ENCODE measurements at regions not wholly inside any gene's neighbourhood (a gene's known extent, or its start where the extent isn't known, plus 50 kb on each side); places are given as distances from the start of the nearest gene placed in this dataset.

GRCh38 chr16:86065711-86066110, 166.7 kb downstream of the IRF8 start:
- ATAC-seq (no peak), DNase-seq (no peak)
- intact Hi-C loops (cut with DNase I, micrococcal nuclease): loop anchor here in 1 of 2 donors (10.0 kb wide), 1 partner anchor 459 kb away; no protein-coding TSS in a partner anchor

- ATAC-seq (no peak), DNase-seq (no peak)
- intact Hi-C loops (cut with DNase I, micrococcal nuclease): loop anchor here in 1 of 2 donors (10.0 kb wide), 1 partner anchor 458 kb away; no protein-coding TSS in a partner anchor
Observed at GRCh38 chr16:86066811-86067210, 167.8 kb downstream of the IRF8 start.

- intact Hi-C loops (cut with DNase I, micrococcal nuclease): loop anchor here in 1 of 2 donors (10.0 kb wide), 1 partner anchor 457 kb away; no protein-coding TSS in a partner anchor
- ATAC-seq (no peak), DNase-seq (no peak)
Observed at GRCh38 chr16:86067516-86067915, 168.6 kb downstream of the IRF8 start.

GRCh38 chr16:86067936-86068335, 169.0 kb downstream of the IRF8 start:
- DNase-seq (no peak), ATAC-seq (no peak)
- intact Hi-C loops (cut with DNase I, micrococcal nuclease): loop anchor here in 1 of 2 donors (10.0 kb wide), 1 partner anchor 457 kb away; no protein-coding TSS in a partner anchor

GRCh38 chr16:86068722-86069121, 169.8 kb downstream of the IRF8 start:
- intact Hi-C loops (cut with DNase I, micrococcal nuclease): loop anchor here in 1 of 2 donors (10.0 kb wide), 1 partner anchor 456 kb away; no protein-coding TSS in a partner anchor
- ATAC-seq: no peak
- DNase-seq: no peak

GRCh38 chr16:86069736-86070298, 170.9 kb downstream of the IRF8 start:
- intact Hi-C loops (cut with DNase I, micrococcal nuclease): loop anchor here (5.0 to 10.0 kb wide), 2 partner anchors 452 to 455 kb away; no protein-coding TSS in a partner anchor
- ATAC-seq (no peak), DNase-seq (no peak)

- no peak for DNase-seq
- no peak for ATAC-seq
Observed at GRCh38 chr16:86070484-86070883, 171.5 kb downstream of the IRF8 start.

DNA sequence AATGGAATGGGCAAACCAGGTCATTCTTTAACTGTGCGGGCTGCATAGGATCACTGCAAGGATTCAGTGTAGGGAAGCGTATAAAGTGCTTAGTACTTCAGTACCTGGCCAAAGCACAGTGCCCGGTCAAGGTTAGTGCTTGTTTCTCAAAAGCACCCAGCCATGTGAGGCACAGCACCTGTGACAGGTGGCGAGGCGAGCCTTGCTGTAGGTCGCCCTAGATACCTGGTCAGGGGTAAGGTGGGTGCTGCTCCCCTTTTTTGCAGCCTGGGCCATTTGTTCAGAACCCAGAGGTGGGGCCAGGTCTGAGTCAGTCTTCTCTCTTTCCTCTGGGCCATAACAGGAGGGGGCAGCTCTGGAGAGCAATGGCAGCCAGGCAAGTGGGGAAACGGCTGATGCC, 172.0 kb downstream of the IRF8 start:
- ATAC-seq (no peak), DNase-seq (no peak)
- intact Hi-C loops (cut with DNase I, micrococcal nuclease): loop anchor here in 1 of 2 donors (5.0 kb wide), 1 partner anchor 451 kb away; no protein-coding TSS in a partner anchor

More at GRCh38 chr16:86070484-86070883, 171.5 kb downstream of the IRF8 start:
- intact Hi-C loops (cut with DNase I, micrococcal nuclease): loop anchor here in 1 of 2 donors (5.0 kb wide), 1 partner anchor 452 kb away; no protein-coding TSS in a partner anchor

DNA sequence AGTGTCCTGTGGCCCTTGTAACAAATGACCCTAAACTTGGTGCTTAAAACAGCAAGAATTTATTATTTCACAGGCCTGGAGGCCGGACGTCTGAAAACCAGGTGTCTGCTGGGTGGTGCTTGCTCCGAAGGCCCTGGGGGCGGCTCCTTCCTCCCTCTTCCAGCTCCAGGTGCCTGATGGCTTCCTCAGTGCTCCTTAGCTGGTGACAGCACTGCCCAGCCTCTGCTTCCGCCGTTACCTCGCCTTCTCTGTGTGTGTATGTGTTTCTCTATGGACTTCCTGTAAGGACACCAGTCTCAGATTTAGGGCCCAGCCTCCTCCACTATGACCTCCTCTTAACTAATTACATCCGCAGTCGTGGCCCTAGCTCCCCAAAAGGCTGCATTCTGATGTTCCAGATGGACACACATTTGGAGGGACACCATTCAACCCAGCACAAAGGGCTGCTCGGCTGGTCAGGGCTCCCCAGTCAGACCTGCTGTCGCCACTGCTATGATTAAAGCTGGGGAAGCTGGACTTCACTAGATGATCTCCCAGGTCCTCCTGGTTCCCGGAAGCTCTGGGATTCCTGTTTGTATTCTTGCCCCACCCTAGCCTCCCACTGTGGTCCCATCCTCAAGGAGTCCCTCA, 172.8 kb downstream of the IRF8 start:
- ATAC-seq (no peak), DNase-seq (no peak)
- intact Hi-C loops (cut with DNase I, micrococcal nuclease): loop anchor here in 1 of 2 donors (5.0 kb wide), 1 partner anchor 451 kb away; no protein-coding TSS in a partner anchor

GRCh38 chr16:86072328-86073102, 173.6 kb downstream of the IRF8 start:
- ATAC-seq (peak; percentile 73), DNase-seq (peak; percentile 49 to 71)
- intact Hi-C loops (cut with DNase I, micrococcal nuclease): loop anchor here in 1 of 2 donors (5.0 kb wide), 1 partner anchor 450 kb away; no protein-coding TSS in a partner anchor

GRCh38 chr16:86073103-86073625, 174.2 kb downstream of the IRF8 start:
- DNase-seq (peak in 1 of 2 donors; percentile 18), ATAC-seq (no peak)
- intact Hi-C loops (cut with DNase I, micrococcal nuclease): loop anchor here in 1 of 2 donors (5.0 kb wide), 1 partner anchor 449 kb away; no protein-coding TSS in a partner anchor

DNA sequence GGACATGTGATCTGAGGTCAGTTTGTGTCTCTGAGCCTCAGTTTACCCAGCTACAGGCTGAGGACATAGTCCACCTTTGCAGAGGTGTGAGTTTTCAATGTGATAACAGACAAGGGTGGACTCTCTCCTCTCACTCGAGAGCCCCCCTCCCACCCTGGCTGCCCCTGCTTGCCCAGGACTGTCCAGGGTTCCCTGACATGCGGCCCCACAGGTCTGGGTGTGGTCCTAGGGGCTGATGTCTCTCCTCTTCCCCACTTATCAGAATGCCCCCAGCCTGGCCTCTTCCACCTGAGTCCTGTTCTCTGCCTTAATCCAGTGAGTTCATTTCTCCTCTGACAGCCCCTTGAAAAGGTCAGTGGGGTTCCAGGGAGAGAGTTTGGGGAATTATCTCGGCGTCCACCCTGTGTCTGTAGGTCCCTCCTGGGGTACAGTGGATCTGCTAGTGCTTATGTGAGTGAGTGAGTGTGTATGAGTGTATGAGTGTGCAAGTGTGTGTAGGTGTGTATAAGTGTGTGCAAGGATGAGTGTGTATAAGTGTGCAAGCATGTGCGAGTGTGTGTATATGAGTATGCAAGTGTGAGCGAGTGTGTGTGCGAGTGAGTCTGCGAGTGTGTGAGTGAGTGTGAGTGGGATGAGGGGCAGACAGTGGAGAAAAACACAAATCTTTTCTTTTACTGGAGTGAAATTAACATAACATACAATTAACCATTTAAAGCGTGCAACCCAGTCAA, 175.0 kb downstream of the IRF8 start:
- DNase-seq: peak in 1 of 2 donors; percentile 20
- intact Hi-C loops (cut with DNase I, micrococcal nuclease): loop anchor here in 1 of 2 donors (5.0 kb wide), 1 partner anchor 448 kb away; no protein-coding TSS in a partner anchor
- no peak for ATAC-seq

GRCh38 chr16:86074651-86075487, 175.9 kb downstream of the IRF8 start:
- intact Hi-C loops (cut with DNase I, micrococcal nuclease): loop anchor here in 1 of 2 donors (5.0 kb wide), 1 partner anchor 447 kb away; no protein-coding TSS in a partner anchor
- DNase-seq (peak in 1 of 2 donors; percentile 17), ATAC-seq (no peak)

- DNase-seq (peak in 1 of 2 donors; percentile 20), ATAC-seq (no peak)
- intact Hi-C loops (cut with DNase I, micrococcal nuclease): no loop called here
Observed at GRCh38 chr16:86075488-86075785, 176.5 kb downstream of the IRF8 start.

DNA sequence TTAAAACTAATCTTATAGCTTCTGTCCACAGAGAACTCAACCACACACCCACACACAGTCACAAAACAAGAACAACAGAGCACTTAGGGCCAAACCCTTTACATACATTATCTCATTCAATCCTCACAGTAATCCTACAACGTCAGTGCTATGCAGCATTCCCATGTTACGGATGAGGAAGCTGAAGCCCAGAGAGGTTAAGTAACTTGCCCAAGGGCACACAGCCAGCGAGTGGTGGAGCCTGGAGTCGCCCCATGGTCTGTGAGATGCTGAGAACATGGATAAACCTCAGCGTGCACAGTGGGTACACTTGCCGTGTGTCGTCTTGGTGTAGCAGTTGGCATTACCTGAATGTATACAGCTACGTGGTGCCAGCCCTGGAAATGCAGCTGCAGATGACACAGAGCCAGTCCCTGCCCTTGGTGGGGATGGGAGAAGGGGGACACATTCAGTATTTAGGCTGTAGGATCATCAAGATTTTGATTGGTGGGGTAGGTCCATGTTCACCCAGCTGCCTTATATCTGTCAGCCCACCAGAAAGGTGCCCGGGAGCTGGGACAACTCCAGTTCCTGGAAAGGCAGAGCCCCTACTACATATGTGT, 177.0 kb downstream of the IRF8 start:
- no peak for DNase-seq
- no peak for ATAC-seq
- intact Hi-C loops (cut with DNase I, micrococcal nuclease): no loop called here

DNA sequence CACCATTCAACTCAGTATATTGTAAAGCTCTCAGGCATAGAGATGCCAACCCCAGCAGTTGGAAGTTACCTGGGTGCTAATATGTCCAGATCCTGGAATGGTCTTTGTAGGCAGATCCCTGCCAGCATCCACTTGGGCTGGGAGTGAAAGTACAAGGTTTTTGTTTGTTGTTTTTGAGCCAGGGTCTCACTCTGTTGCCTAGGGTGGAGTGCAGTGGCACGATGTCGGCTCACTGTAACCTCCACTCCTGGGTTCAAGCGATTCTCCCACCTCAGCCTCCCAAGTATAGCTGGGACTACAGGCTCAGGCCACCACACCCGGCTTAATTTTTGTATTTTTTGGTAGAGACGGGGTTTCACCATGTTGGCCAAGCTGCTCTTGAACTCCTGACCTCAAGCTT, 177.6 kb downstream of the IRF8 start:
- no peak for ATAC-seq
- DNase-seq: no peak
- intact Hi-C loops (cut with DNase I, micrococcal nuclease): no loop called here
